ENCODE measurements at regions not wholly inside any gene's neighbourhood (a gene's known extent, or its start where the extent isn't known, plus 50 kb on each side); places are given as distances from the start of the nearest gene placed in this dataset.

DNA sequence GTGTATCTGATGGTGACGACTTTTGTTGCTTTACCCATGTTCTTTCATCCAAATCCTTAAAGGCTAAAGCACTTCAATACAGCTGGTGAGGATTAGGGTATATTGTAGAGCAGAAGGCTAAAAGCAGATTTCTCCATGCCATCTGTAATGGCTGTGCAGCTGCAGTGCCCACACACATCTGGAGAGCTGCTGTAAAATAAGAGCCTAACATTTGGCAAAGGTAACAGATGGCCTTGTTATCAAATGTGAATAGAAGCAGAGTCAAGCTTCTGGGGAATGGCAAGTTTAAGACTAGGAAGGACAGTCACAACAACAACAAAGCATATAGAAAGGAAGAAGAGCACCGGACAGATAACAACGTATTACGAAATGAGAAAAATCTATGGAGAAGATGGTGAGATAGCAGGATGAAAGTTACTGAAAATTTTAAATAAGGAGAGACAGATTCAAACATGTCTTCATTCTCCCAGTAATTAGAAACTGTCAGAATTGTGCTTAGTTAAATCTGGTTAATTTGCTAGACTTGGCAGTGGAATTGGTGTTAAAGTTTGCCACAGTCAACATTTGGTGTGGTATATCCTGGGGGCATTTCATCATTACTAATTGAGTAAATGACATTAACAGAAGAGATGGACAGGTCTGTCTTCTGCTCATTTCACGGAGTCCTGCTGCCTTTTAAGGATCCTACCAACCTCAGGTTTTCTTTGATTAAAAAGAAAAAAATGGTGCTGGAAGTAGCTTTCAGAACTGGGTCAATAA, 1093.2 kb downstream of the ADGRL2 start:
- no peak for DNase-seq (ENCODE audit: low read depth)

DNA sequence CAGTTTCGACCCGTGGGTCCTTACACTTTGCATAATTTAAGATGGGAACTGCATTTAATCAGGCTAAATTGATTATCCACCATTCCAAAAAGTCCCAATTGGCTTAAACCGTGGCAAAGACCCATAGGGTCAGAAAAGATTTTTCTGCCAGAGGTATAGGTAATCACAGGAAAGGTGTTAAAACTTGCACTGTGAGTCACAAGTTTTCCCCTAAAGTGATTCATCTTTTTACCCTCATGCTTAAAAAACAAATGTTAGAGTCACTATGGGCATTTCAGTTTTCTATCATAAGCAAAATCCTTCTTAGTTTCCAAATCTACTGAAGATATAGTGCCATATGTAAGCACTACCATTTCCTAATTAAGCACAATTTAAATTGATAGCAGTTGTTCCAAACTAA, 1079.8 kb downstream of the ADGRL2 start:
- DNase-seq (ENCODE audit: low read depth): no peak

DNA sequence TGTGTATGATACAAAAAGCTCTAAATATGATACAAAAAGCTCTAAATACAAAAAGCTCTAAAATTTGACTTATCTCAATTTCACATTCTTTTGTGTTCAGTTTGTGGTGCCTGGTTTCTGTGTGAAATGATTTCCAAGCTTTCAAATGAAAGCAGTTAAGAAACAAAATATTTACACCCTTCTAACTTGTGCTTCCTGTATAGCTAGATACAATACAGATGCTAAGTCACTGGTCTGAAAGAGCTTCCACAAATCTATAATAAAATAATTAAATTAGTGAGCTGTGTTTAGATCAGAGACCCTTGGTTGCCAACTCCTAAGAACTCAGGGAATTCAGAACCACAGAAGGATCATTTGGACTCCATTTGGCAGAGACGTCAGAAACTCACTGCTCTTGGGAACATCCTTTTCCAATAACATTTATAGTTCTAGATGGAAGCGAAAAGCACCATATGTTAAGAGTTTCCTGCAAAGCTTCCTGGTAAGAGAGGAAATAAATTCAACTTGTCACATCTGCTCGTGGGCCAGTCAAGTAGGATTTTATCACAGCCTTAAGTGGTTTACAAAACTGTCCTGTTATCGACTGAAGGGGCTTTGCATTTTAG, 1079.1 kb downstream of the ADGRL2 start:
- DNase-seq (ENCODE audit: low read depth): no peak

DNA sequence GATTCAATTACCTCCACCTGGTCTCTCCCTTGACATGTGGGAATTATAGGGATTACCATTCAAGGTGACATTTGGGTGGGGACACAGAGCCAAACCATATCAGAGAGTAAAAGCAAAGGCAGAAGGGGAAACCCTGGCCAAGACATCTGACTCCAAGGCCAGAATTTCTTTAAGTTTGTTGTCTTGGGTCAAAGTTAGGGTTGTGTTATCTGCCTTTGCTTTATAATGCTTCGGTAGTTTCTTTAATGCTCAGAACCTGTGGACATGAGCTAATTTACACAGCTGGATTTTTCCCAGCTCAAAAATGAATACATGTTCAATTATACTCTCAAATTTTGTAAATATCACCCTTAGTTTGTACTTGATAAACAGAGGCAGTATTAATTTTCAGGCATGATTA, 1074.4 kb downstream of the ADGRL2 start:
- no peak for DNase-seq (ENCODE audit: low read depth)

DNA sequence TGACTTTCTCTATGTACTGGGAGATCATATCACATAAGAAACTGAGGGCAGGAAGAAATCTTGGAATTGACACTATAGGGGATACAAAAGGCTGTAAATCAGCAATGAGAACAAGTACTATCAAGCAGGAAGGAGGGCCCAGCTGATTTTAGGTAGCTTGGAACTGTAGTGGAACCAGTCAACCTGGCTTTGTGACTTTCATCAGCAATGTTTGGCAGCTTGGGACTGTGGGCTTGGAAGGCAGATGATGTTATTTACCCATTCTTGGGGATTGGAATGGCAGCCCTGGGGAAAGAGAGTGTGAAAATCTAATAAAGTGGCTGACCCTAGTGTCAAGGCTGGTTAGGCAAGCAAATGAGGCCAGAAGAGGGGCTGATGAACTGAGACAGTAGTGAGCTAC, 1073.3 kb downstream of the ADGRL2 start:
- no peak for DNase-seq (ENCODE audit: low read depth)

DNA sequence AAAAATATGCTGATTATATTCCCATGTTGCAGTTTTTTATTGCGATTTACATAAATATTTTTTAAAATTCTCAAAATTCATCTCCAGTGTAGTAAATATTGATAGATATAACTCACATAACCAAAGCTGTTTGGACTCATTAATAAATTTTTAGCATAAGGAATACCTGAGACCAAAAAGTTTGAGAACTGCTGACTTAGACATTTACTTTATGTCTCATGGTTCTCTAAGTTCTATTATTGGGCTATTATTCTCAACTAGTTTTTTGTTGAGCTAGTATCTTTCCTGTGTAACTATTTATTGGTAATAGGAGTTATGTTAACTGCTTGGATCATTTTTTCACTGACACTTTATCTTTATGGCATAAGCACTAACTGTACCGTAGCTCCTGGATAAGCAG, 1069.6 kb downstream of the ADGRL2 start:
- DNase-seq (ENCODE audit: low read depth): no peak

DNA sequence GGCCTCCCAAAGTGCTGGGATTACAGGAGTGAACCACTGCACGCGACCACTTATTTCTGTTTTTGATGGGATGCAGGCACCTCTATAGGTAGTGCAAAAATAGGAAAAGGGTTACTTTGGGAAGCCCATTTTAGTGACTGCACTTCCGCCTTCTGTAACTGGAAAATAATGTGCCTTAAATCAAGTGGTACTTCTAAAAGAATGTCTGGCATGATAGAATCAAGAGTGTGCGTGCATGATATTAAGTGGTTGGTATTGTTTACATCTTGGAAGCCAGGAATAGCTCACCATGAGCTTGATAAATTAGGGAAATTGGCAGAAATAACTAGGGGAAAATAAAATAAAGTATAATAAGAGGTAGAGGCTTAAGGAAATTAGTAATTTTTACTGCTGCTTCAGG, 1067.0 kb downstream of the ADGRL2 start:
- no peak for DNase-seq (ENCODE audit: low read depth)

DNA sequence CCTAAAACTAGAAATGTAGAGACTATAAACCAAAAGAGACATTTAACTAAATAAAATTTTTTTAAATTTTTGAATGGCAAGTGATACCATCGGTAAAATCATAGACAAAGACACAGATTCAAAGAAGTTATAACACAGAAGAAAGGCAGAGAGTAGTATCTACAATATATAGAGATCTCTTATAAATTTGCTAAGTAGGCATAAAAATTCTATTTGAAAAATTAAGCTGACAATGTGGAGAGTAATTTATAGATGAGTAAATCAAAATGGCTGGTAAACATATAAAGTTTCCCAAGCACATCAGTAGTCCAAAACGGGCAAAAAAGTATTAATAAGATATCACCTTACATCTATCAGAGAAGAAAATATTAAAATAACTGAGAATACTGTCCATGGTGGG, 1061.0 kb downstream of the ADGRL2 start:
- no peak for DNase-seq (ENCODE audit: low read depth)

DNA sequence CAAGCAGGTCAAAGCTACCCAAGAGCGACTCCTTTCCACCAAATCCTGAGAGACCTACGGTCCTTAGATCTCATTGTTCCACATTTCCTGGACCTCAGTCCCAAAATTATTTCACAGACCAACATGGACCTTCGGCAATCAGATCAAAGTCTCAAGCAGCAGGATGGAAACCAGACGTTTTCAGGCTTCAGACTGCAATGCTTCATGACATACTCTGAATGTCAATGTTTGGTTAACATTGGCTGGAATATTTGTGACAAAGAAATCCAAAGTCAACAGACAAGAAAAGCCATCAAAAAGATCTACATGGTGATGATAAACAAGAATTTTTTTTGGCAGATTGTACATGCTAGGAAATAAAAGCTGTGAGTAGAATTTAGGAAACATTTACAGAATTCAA, 1057.3 kb downstream of the ADGRL2 start:
- DNase-seq (ENCODE audit: low read depth): no peak

DNA sequence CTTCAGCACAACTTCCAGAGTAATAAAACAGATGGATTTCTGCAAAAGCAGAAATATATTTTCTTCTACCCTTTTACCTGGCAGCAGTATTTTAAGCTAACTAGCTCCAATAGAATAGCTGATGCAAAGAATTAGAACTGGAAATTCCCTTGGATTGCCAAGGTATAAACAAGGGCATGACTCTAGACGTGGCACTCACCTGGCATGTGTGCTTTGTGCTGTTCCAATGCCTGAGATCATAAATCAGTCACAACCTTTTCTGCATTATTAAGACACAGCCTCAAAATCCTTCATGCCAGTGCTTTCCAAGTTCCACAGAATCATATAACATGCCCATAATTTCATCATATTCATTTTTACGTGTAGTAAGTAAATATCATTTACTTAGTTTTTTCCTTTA, 1048.7 kb downstream of the ADGRL2 start:
- no peak for DNase-seq (ENCODE audit: low read depth)

DNA sequence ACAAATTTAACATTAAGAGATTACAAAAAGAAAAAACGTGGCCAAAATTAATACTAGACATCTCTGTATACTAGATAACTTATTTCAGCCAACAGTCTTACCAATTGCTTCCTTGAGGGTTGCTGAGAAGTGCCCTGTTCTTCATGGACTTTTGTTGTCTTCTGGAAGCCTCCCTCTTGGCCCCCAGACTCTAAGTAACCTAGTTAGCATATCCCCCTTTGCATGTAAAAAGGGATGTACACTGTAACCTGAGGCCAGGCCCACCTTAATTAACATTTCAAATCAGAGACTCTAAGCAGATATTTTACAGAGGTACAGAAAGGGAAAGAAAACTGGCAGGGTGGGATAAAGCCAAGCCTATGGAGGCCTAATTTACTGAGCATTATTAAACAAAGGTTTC, 1047.3 kb downstream of the ADGRL2 start:
- no peak for DNase-seq (ENCODE audit: low read depth)

DNA sequence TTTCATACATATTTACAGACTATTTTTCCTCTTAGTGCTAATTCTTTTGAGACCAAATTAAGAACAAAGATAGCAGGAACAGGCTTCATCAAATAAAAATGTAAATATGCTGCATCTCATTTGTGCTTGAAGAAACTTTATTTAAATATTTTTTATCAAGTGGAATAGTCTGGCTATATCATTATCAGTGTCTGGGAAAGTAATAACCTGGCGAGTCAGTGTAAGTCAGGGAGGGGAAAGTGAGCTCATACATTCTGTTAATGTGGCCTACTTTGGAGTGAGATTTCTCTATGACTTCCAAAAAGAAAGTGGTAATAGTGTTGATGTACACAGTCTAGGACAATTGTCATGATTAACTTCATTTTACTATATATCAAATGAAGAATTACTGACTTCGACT, 1045.1 kb downstream of the ADGRL2 start:
- DNase-seq (ENCODE audit: low read depth): no peak

DNA sequence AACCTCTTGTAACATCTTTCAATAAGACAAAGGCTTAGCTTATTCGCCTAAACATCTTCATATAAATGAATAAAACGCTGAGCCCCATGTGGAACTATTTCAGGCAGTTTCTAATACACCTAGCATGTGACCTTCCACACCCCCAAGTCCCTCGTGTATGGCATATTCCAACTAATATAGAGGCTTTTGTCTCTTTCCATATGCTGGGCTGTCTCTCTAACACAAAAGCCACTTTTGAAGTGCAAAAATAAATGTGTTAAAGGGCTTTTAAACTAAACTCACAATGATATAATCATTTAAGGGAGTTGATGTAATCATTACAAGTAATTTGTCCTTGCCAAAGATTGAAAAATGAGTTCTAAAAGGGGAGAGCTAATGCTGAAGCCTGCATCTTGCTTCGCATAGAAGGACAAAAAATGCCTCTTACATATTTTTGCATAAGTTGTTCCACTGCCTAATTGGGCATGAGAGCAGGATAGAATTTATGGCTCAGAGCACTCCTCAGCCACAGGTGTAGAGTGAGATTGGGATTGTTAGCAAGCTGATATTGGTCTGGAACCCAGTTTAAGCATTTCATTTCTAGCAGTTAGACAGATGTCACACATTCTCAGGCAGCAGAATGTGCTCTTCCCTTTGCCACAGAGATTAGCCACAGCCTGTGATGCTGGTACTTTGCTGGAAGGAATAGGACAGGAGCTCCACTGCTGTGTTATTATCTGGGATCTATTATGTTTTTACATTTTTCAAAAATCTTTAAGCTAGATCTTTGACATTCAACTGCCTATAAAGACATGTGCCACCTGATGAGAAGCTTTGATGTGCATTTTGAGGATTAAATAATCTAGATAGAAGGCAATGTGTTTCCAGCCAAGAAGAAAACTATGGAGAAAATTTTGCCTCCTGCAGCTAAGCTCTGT, 1044.4 kb downstream of the ADGRL2 start:
- DNase-seq (ENCODE audit: low read depth): no peak

DNA sequence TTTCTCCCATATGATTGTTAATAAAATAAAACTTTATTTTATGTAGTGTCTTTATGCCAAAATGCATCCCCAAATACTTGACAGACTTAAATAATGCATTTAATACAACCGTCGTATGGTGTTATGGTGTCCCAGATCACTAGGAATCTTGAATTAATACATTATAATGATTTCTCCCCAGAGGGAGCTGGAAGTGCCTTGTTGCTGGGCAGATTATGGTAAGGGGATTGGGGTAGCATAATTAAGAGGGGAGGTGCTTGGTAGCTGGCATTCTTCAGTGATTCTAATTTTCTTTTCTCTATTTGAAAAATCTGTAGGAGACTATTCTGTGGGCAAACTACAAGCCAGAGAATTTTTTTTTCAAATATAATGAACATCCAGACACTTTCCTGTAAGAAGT, 1043.7 kb downstream of the ADGRL2 start:
- DNase-seq (ENCODE audit: low read depth): no peak

DNA sequence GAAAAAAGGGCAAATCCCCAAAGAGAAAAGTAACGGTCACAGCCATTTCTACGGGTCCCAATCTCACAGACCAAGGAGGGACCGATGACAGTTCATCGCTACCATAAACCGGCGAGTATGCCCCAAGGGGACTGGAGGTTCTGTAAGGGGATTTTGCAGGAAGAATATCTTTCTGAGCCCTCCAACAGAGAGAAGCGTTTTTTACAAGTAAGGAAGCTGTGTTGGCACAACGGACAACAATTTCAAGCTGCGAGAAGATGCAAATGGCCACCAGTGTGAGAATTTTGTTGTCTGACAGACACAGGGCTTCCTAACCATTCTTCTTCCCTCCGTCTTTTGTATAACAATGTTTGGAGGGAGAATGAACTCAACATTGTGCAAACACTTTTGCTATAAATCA, 1043.1 kb downstream of the ADGRL2 start:
- DNase-seq (ENCODE audit: low read depth): no peak

DNA sequence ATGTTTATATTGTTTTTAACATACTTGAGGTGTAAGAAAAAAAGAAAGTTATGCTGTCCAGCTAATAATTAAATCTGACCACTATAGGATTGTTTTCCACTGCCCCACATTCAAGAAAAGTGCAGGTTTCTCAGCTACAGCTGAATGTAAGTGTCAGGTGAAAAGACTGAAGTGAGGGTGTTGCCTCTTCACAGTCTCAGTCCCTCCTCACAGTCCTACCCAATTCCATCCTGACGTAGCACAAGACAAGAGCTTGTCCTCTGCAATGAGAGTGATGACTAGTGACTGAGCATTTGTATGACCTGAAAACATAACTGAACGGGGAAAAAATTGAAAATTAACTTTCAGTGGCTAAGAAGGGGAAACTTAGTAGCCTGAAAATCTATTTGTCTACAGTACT, 1039.5 kb downstream of the ADGRL2 start:
- no peak for DNase-seq (ENCODE audit: low read depth)

DNA sequence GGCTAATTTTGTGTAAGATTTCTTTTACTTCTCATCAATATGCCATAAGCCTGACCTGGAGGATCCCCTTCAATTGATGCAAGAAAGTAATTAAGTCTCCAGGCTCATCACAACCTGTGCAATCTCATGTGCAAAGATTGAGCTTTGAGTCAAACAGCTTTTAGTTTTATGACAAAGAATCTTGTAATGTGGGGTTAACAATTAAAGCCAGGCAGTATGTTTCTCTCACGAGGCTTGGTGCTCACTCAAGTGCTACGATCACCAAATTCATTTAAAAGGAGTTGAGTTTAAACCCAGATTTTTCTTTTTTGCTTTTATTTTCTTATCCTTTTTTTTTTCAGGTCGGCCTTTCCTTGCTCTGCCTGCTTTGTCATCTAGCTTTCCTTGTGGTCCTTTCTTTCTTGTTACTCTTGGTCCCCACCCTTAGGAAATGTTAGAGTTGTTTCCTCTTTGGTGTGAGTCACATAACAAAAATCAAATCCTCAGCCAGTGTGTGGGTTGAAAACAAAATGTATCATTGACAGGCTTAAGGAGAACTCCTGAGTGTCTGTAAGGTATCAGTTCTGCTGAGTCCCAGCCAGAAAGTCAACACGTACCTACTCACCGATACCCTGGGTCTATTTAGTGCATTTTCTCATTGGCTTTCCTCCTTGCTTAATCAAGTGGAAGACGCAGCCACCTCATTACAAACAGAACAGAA, 1037.2 kb downstream of the ADGRL2 start:
- no peak for DNase-seq (ENCODE audit: low read depth)

DNA sequence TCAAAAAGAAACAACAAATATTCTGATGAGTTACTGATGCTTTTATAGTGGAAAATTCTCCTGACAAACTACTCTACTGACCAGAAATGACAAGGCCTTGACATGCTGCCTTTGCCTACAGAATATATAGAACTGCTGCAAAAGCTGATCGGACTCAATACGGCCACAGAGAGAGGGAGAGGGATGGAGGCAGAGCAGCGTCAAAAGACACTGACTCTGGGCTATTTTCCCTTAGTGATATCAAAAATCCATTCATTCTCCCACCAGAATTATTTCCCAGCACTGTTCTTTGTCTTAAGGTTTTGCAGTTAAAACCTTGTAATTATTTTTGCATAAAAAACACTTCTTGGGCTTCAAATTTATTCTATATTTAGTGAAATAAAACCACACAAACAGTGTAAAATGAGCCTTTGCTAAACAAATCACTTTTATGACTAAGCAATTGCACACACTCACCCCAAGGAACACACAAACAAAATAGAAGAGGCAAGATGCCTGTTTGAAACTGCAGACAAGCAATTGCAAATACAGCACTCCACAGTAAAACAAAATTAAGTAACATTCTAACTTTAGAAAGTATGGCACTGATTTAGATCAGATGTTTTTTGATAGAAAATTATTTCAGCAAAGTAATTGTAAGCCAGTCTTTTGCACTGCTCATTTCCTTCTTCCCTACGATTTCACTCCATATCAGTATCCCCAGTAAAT, 1036.4 kb downstream of the ADGRL2 start:
- no peak for DNase-seq (ENCODE audit: low read depth)

DNA sequence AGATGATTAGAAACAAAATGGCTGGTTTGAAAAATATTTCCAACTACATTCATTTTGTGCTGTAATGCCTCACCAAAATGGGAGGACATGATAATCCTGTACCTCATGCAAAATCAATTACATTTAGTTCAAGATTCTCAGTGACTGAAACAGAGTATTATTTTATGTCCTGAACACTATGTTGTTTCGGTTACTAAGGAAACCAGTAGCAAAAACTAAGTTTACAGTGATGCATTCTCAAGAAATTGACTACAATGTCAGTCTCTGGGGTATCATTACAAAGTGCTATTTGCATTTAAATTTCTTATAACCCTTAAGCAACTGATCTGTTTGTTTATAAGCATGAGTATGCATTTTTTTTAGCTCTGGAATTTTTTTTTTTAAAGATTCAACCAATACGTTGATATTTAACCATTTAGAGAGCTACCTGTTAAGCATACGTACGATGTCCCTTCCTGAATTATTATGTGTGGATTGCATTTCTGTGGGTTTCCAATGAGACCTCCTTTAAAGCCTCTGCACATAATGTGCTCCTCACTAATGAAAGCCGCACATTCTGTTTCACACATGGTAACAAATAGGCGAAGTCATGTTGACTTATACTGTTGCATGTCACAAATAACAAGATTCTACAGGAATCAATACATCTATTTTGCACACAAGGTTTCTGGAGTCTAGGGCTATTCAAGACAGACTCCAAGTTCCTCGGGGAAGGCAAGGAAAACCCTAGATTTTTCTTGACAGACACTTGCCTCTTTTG, 1035.7 kb downstream of the ADGRL2 start:
- DNase-seq (ENCODE audit: low read depth): no peak

DNA sequence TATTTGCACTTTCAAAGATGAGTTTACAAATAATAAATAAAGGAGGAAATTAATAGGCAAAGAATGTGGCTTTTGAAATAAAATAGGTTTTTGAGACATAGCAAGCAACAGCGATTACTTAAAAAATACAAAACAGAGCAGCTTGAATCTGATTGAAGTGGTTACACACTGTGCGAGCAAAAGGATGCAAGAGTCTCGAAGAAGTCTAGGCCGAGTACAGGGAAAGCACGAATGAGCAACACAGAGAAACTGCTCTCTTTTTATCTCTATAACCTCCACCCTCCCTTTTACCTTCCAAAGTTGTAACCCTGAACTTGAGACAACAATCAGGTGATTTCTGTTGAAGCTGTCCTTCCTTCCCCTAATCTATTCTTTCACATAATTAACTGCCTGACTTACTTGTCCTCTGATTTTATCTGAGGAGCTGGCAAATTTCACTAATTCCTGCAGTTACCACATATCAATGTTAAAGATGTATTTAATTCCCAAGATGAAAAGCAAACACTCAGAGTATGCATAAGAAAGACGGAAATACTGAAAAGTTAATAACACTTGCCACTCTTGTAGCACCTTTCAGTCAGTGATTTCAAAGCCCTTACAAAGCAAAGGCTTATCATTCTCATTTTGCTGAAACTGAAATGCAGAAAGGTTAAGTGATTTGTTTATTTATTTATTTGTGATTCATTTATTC, 1030.1 kb downstream of the ADGRL2 start:
- no peak for DNase-seq (ENCODE audit: low read depth)

All from T follicular helper cell (primary cell).